ENCODE measurements at regions not wholly inside any gene's neighbourhood (a gene's known extent, or its start where the extent isn't known, plus 50 kb on each side); places are given as distances from the start of the nearest gene placed in this dataset.
"Not testable (repeated sequence)": the region's sequence is repeated elsewhere in the genome, so short reads cannot be mapped to it uniquely, and the experiment has no call there.

DNA sequence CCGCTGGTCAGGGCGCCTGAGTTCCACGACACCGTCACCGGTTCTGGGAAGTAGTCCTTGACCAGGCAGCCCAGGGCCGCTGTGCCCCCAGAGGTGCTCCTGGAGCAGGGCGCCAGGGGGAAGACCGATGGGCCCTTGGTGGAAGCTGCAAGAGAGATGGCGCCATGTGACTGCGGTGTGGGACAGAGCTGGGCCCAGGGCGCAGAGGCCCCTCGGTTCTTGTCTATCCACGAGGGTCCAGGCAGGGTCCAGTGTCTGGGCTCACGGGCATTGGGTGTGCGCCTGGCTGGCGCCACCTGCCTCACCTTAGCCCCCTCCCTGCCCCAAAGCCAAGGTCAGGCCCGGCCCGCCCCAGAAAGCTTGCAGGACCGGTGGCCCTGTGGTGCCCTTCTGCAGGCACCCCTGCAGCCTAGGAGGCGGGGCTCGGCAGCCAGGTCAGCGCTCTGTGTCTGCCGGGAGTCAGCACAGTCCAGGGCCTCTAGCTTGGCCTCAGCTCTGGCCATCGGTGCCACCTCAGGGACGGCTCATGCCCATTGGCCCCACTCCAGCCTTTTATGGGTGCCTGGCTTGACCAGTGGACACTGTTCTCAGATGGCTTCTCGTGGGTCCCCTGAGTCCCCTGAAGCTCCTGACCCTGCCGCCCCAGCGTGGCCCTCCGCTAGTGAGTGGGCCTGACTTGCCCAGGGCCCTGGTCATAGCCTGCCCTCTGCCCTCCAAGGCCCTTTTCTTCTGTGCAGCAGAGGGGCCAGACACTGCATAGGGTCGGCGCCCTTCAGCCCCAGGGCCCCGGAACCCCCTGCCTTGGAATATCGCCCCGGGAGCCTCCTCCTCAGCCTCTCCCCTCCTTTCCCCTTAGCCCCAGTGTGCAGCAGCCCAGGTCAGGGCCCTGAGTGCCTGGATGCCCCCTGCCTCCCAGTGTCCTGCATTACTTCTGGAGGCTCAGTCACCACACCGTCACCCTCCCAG is 245.2 kb downstream of the TMEM121 start:
- H3K4me1 ChIP-seq (ENCODE audit: control insufficient read depth, insufficient read depth, low read length); H3K9ac ChIP-seq (ENCODE audit: low read length): not testable (repeated sequence)

GRCh38 chr14:105772710-105773250 is 246.4 kb downstream of the TMEM121 start:
- H3K36me3 ChIP-seq (ENCODE audit: control insufficient read depth, insufficient read depth, low read length); H3K4me1 ChIP-seq (ENCODE audit: control insufficient read depth, insufficient read depth, low read length); H3K9ac ChIP-seq (ENCODE audit: low read length); H3K27me3 ChIP-seq (ENCODE audit: control insufficient read depth, insufficient read depth, low read length); H3K4me3 ChIP-seq (ENCODE audit: low read length); H3K9me3 ChIP-seq (ENCODE audit: control insufficient read depth, low read length): not testable (repeated sequence)

More for the DNA sequence above, 245.2 kb downstream of the TMEM121 start:
- H3K9me3 ChIP-seq (ENCODE audit: control insufficient read depth, low read length); H3K36me3 ChIP-seq (ENCODE audit: control insufficient read depth, insufficient read depth, low read length); H3K27me3 ChIP-seq (ENCODE audit: control insufficient read depth, insufficient read depth, low read length); H3K4me3 ChIP-seq (ENCODE audit: low read length): not testable (repeated sequence)

DNA sequence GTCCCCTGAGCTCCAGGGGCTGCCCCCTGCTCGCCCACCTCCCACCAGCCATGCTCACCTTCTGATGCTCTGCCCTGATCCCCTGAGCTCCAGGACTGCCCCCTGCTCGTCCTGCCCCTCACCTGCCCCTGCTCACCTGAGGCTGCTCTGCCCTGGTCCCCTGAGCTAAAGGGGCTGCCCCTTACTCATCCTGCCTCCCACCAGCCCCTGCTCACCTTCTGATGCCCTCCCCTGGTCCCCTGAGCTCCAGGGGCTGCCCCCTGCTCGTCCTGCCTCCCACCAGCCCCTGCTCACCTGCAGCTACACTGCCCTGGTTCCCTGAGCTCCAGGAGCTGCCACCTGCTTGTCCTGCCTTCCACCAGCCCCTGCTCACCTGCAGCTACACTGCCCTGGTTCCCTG is 247.2 kb downstream of the TMEM121 start:
- no peak overlapping the region for H3K9ac ChIP-seq (ENCODE audit: low read length)
- H3K4me3 ChIP-seq (ENCODE audit: low read length), result no peak overlapping the region
- no peaks in the 10 kb centered on the region for H3K27me3 ChIP-seq (ENCODE audit: control insufficient read depth, insufficient read depth, low read length)
- no peaks in the 10 kb centered on the region for H3K9me3 ChIP-seq (ENCODE audit: control insufficient read depth, low read length)
- no peaks in the 10 kb centered on the region for H3K4me1 ChIP-seq (ENCODE audit: control insufficient read depth, insufficient read depth, low read length)
- H3K36me3 ChIP-seq (ENCODE audit: control insufficient read depth, insufficient read depth, low read length), result no peaks in the 10 kb centered on the region

- H3K27me3 ChIP-seq (ENCODE audit: control insufficient read depth, insufficient read depth, low read length), result no peaks in the 10 kb centered on the region
- H3K9ac ChIP-seq (ENCODE audit: low read length), result no peak overlapping the region
- H3K4me1 ChIP-seq (ENCODE audit: control insufficient read depth, insufficient read depth, low read length), result no peaks in the 10 kb centered on the region
- no peak overlapping the region for H3K4me3 ChIP-seq (ENCODE audit: low read length)
- H3K36me3 ChIP-seq (ENCODE audit: control insufficient read depth, insufficient read depth, low read length), result no peaks in the 10 kb centered on the region
- no peaks in the 10 kb centered on the region for H3K9me3 ChIP-seq (ENCODE audit: control insufficient read depth, low read length)
Measured at GRCh38 chr14:105774001-105774400, 247.6 kb downstream of the TMEM121 start.

DNA sequence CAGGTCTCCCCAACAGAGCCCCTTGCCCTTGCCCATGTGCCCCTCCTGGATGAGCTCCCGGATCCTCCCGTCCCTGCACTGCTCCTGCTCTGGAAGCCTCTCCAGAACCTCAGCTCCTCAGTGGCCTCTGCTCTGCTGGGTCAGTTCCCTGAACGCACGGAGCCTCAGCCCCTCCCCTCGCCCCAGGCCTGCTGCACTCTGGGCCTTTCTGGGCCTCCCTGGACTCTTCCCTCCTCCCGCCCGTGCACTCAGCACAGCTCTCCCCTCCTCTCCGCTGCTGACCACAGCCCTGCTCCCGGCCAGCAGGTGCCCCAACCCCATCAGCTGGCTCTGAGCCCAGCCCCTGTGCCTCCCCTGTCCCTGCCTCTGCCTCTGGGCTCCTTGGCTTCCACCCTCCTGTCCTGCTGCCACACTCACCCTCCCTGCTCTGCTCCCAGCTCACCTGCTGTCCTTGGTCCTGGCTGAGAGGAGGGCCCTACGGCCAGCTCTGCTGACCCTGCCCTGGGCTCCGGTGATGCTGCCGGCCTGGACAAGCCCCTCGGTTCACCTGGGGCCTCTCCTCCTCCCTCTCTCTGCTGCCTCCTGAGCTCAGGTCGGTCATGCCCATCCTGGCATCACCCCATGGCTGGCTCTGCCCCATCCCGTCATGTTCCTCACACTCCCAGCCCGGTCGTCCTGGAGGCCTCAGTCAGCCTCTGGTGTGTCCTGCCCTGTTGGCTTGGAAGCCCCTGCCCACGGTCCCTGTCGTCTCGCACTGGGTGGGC is 248.4 kb downstream of the TMEM121 start:
- H3K9ac ChIP-seq (ENCODE audit: low read length); H3K36me3 ChIP-seq (ENCODE audit: control insufficient read depth, insufficient read depth, low read length); H3K4me3 ChIP-seq (ENCODE audit: low read length); H3K9me3 ChIP-seq (ENCODE audit: control insufficient read depth, low read length); H3K4me1 ChIP-seq (ENCODE audit: control insufficient read depth, insufficient read depth, low read length); H3K27me3 ChIP-seq (ENCODE audit: control insufficient read depth, insufficient read depth, low read length): not testable (repeated sequence)

- H3K4me3 ChIP-seq (ENCODE audit: low read length); H3K9me3 ChIP-seq (ENCODE audit: control insufficient read depth, low read length): not testable (repeated sequence)
Measured at GRCh38 chr14:105775349-105775923, 249.1 kb downstream of the TMEM121 start.

DNA sequence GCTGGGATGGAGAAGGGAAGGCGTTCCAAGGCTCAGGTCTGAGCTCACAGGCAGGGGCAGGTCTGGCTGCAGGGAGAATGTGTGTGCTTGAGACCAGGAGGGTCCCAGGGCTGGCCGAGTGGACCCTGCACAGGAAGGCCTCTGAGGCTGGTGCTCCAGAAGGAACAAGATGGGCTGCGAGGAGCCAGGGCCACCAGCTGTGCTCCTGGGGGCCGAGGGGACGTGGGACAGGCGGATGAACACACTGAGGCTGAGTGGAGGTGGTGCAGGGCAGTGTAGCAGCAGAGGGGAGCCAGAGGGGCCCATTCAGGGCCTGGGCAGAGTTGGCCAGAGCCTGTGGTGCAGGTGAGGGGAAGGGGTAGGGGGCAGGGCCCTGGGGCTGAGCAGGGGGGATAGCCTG is 249.7 kb downstream of the TMEM121 start:
- not testable (repeated sequence) for H3K9ac ChIP-seq (ENCODE audit: low read length); H3K4me3 ChIP-seq (ENCODE audit: low read length)

More at GRCh38 chr14:105775349-105775923, 249.1 kb downstream of the TMEM121 start:
- H3K27me3 ChIP-seq (ENCODE audit: control insufficient read depth, insufficient read depth, low read length); H3K9ac ChIP-seq (ENCODE audit: low read length); H3K4me1 ChIP-seq (ENCODE audit: control insufficient read depth, insufficient read depth, low read length); H3K36me3 ChIP-seq (ENCODE audit: control insufficient read depth, insufficient read depth, low read length): not testable (repeated sequence)

GRCh38 chr14:105776924-105777323 is 250.5 kb downstream of the TMEM121 start:
- no peaks in the 10 kb centered on the region for H3K27me3 ChIP-seq (ENCODE audit: control insufficient read depth, insufficient read depth, low read length)
- H3K9ac ChIP-seq (ENCODE audit: low read length), result no peak overlapping the region
- no peak overlapping the region for H3K4me3 ChIP-seq (ENCODE audit: low read length)
- H3K9me3 ChIP-seq (ENCODE audit: control insufficient read depth, low read length), result no peaks in the 10 kb centered on the region
- no peaks in the 10 kb centered on the region for H3K4me1 ChIP-seq (ENCODE audit: control insufficient read depth, insufficient read depth, low read length)
- H3K36me3 ChIP-seq (ENCODE audit: control insufficient read depth, insufficient read depth, low read length), result no peaks in the 10 kb centered on the region

More for the DNA sequence above, 249.7 kb downstream of the TMEM121 start:
- not testable (repeated sequence) for H3K9me3 ChIP-seq (ENCODE audit: control insufficient read depth, low read length); H3K36me3 ChIP-seq (ENCODE audit: control insufficient read depth, insufficient read depth, low read length); H3K4me1 ChIP-seq (ENCODE audit: control insufficient read depth, insufficient read depth, low read length); H3K27me3 ChIP-seq (ENCODE audit: control insufficient read depth, insufficient read depth, low read length)

DNA sequence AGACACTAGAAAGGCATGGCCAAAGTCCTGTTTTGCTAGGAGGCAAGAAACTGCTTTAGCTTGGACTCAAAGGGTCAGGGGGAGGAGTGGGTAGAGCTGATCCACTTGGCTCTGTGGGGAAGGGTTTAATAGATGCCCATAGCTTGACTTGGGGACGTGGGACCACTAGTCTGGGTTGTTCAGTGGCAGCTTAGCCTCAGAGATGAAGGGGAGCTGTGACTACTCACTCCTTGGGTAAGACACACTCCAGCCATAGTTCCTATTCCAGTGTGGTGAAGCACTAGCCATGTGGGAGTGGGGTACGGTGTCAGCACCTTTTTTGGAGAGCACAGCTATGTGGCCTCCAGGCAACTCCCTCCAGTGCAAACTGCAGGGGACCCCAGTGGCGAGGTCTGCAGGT is 257.3 kb downstream of the TMEM121 start:
- Histone ChIP-seq H3K4me1 (ENCODE audit: control insufficient read depth, insufficient read depth, low read length) (no peaks in the 10 kb centered on the region), H3K27me3 (ENCODE audit: control insufficient read depth, insufficient read depth, low read length) (no peaks in the 10 kb centered on the region), H3K9me3 (ENCODE audit: control insufficient read depth, low read length) (no peaks in the 10 kb centered on the region)

GRCh38 chr14:105793836-105794235 is 267.5 kb downstream of the TMEM121 start:
- no peaks in the 10 kb centered on the region for H3K4me1 ChIP-seq (ENCODE audit: control insufficient read depth, insufficient read depth, low read length)
- H3K9me3 ChIP-seq (ENCODE audit: control insufficient read depth, low read length), result no peaks in the 10 kb centered on the region
- H3K9ac ChIP-seq (ENCODE audit: low read length), result no peak overlapping the region
- no peaks in the 10 kb centered on the region for H3K27me3 ChIP-seq (ENCODE audit: control insufficient read depth, insufficient read depth, low read length)
- no peaks in the 10 kb centered on the region for H3K36me3 ChIP-seq (ENCODE audit: control insufficient read depth, insufficient read depth, low read length)
- H3K4me3 ChIP-seq (ENCODE audit: low read length), result no peak overlapping the region

More for the DNA sequence above, 257.3 kb downstream of the TMEM121 start:
- Histone ChIP-seq H3K9ac (ENCODE audit: low read length) (no peak overlapping the region), H3K36me3 (ENCODE audit: control insufficient read depth, insufficient read depth, low read length) (no peaks in the 10 kb centered on the region), H3K4me3 (ENCODE audit: low read length) (no peak overlapping the region)

DNA sequence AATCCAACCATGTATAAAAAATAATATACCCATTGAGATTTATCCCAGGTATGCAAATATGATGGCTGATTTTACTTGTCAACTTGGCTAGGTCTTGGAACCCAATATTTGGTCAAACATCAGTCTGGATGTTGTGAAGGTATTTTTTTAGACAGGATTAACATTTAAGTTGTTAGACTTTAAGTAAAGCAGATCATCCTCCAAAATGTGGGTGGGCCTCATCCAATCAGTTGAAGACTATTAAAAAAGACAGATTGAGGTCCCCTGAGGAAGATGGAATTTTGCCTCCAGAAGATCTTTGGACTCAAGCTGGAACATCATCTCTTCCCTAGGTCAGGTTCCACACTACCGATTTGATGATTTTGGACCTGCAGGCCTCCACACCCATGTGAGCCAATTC is 271.2 kb downstream of the TMEM121 start:
- H3K4me3 ChIP-seq (ENCODE audit: low read length), result no peak overlapping the region
- H3K36me3 ChIP-seq (ENCODE audit: control insufficient read depth, insufficient read depth, low read length), result no peaks in the 10 kb centered on the region
- H3K27me3 ChIP-seq (ENCODE audit: control insufficient read depth, insufficient read depth, low read length), result no peaks in the 10 kb centered on the region
- no peaks in the 10 kb centered on the region for H3K4me1 ChIP-seq (ENCODE audit: control insufficient read depth, insufficient read depth, low read length)
- H3K9ac ChIP-seq (ENCODE audit: low read length), result no peak overlapping the region
- no peaks in the 10 kb centered on the region for H3K9me3 ChIP-seq (ENCODE audit: control insufficient read depth, low read length)

GRCh38 chr14:105805701-105806100 is 279.3 kb downstream of the TMEM121 start:
- Histone ChIP-seq H3K9ac (ENCODE audit: low read length) (no peak overlapping the region), H3K4me1 (ENCODE audit: control insufficient read depth, insufficient read depth, low read length) (no peaks in the 10 kb centered on the region), H3K36me3 (ENCODE audit: control insufficient read depth, insufficient read depth, low read length) (no peaks in the 10 kb centered on the region), H3K9me3 (ENCODE audit: control insufficient read depth, low read length) (no peaks in the 10 kb centered on the region), H3K4me3 (ENCODE audit: low read length) (no peak overlapping the region), H3K27me3 (ENCODE audit: control insufficient read depth, insufficient read depth, low read length) (no peaks in the 10 kb centered on the region)
